ENCODE measurements at regions not wholly inside any gene's neighbourhood (a gene's known extent, or its start where the extent isn't known, plus 50 kb on each side); places are given as distances from the start of the nearest gene placed in this dataset.
"Not testable (repeated sequence)": the region's sequence is repeated elsewhere in the genome, so short reads cannot be mapped to it uniquely, and the experiment has no call there.

DNA sequence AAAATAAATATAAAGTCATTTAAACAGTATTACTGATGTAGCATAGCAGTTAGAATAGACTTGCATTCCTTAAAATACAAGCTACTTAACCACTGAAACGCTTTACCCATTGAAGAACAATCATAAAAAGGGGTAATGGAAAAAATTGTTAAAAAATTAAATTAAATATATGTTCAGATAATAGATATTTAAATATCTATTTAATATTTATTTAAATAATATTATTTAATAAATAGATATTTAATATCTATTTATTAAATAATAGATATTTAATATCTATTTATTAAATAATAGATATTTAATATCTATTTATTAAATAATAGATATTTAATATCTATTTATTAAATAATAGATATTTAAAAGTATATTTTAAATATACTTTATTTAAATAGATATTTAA is 2410.5 kb downstream of the PCDH7 start:
- DNase-seq: not testable (repeated sequence)

DNA sequence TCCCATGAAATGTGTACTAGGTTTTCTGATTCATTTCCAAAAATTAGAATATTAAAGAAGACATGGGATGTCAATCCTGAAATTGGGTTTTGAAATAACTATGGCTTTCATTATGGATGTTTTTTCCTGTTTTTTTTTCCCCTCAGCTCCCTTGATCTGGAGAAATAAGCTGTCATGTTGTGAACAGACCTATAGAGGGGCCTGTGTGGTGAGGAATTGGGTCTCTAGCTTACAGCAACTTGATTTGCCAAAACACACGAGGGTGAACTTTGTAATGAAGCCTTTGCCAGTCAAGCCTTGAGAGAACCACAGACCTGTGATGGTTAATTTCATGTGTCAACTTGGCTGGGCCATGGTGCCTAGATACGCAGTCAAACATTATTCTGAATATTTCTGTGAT is 2413.6 kb downstream of the PCDH7 start:
- no peak for DNase-seq

GRCh38 chr4:33134366-33134765 is 2414.2 kb downstream of the PCDH7 start:
- DNase-seq: peak; percentile 15

DNA sequence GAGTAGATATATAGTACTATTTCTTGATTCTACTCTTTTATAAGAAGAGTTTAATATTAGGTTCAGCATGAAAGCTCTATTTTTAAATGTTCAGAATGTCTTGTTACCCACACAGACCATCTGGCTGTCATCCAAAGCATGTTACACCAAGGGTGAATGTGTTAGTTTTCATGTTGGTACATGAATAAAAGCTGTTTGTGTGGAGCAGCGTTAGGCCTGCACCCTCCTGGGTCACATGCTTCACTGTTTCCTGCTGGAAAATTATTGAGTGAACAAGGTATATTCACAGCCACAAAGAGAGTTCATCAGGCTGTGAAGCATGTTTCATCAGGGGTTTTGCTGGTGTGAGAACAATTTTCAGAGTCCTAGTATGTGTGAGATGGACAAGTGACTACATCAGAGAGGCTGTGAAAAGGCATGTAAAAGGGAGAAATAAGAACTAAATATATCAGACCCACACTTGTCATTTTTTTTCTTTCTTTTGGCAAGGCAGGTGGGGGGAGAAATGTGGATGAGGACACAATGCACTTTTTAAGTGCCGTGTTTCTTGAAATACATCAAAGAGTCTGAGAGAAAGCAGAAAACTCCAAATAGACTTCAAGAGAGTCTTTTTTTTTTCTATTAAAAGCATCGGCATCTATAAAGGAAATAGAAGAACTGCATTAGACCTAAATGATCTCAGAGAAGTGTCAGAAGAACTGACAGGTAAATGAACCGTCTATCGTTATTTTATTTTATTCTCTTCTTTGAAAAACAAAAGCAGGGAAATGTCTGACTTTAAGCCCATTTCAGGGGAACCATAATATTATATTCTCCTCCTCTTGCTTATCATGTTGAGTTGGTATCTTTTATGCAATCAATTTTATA is 2429.7 kb downstream of the PCDH7 start:
- DNase-seq: peak; percentile 19

DNA sequence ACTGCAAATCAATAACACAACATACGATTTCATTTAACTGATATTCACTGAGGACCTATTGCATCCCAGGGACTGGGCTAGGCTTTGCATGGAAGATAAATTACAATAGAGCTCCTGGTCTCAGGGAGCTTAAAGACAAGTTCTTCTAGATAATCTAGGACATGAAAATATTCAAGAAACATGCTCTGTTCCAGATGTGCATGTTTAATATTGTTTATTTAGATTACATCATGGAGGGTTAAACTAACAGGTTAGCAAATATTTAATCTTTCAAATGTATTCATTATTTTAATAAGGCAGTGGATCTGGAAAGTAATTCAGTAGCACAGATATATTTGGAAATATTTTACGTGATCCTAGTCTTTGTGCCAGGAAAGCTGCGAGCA is 2430.3 kb downstream of the PCDH7 start:
- peak; percentile 6 for DNase-seq

DNA sequence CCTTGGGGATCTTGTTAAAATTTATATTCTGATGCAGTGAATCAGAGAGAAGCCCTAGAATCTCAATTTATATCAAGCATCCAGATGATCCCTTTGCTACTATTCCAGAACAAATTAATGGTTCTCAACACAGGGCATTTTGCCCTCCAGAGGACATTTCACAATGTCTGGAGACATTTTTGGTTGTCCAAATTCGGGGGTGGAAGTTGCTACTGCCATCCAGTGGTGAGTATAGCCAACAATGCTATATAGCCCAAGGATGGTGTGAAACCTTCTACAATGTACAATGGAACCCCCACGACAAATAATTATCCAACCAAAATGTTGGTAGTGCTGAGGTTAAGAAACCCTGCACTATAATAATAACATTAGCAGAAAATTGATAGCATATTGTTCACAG is 2440.0 kb downstream of the PCDH7 start:
- DNase-seq: peak; percentile 8

GRCh38 chr4:33161202-33161601 is 2441.0 kb downstream of the PCDH7 start:
- no peak for DNase-seq

DNA sequence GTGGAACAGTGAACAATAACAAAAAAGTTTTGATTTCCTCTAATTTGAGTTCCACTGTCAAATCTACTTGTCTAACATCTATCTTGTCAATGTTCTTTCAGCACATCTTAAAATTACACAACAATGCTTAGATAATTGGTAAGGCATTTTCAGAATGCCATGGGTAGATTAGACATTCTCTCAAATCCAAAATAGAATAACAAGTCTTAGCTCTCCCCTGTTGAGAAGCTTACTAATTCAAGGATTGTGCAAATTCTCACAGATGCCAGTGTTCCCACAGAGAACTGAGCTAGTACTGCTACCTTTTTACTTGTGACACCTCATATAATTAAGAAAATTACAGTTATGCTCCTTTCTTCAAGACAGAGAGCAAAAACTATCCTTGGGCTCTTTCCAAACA is 2442.0 kb downstream of the PCDH7 start:
- no peak for DNase-seq

DNA sequence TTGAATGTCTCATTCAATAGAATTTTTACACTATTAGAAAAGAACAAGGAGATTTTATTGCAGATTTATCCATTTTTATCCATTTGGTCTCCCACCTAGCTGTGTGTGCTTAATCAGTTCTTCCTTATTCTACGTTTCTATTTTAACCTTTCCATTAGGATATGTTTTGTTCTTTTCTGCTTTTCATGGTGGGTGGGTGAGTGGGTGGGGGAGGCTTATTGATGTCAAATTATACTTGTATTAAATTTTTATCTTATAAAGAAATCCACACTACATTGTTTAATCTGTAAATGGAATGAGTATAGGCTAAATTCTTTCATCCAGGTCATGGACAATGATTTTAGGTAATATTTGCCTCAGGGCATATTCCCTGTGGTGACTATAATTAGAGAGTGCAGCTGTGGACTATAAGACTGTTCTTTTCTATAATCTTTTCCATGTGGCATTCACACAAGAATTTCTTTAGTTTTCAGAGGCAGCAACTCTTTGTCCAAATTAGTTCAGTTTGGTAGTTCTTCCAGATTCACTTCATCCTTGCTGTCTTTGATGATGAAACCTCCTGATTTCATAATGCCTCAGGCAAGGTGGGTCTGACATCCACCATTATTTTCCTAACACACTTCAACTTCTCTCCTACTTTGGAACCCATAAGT is 2451.8 kb downstream of the PCDH7 start:
- peak; percentile 11 for DNase-seq

- DNase-seq: no peak
These were observed 2456.4 kb downstream of the PCDH7 start for GRCh38 chr4:33176566-33176965.

DNA sequence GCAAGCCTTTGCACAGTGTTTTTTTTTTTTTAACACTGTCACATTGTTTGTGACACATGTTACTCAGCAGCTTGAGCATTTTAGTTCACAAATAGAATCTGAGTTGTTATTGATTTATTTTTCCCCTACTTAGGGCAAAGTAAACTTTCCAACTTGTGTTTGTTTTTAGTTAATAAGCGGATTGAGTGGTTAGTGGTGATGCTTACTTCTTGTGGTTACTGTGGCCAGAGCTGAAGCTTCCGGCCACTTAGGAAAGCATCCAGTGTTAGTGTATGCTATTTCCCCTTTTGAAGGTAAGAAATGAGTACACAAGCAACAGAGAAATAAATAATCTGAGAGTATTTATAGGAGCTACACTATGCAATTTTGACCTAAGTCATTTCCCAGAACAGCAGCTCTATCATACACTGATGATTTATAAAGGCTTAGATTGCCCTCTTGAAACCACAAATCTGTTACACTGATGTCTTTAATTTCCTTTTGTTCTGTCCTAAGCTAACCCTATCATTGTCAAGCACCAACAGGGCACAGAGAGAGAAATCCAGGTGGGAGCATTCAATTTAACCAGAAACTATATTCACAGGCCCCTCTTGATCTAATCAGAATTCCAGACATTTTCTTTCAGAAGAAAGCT is 2464.6 kb downstream of the PCDH7 start:
- no peak for DNase-seq

GRCh38 chr4:33187035-33187434 is 2466.9 kb downstream of the PCDH7 start:
- DNase-seq: no peak

DNA sequence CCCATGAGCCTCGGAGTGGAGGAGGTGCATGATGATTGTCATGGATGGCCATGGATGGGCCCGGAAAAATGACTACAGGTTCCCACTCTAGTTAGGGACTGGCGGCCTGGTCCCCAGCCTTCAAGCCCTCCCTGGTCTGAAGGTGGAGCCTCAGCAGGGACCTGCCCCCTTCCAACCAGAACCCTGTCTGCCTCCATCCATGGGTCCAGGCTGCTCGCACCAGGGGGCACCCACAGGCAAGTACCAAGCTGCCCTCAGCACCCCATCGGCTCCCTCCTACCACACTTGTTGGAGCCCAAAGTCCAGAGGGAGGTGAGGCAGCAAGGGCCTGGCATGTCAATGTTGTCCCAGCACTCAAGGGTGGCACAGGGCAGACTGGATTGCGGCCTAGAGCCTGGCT is 2468.6 kb downstream of the PCDH7 start:
- DNase-seq: no peak

GRCh38 chr4:33189169-33189568 is 2469.0 kb downstream of the PCDH7 start:
- no peak for DNase-seq

- DNase-seq: no peak
These were observed 2472.9 kb downstream of the PCDH7 start for GRCh38 chr4:33193109-33193508.

DNA sequence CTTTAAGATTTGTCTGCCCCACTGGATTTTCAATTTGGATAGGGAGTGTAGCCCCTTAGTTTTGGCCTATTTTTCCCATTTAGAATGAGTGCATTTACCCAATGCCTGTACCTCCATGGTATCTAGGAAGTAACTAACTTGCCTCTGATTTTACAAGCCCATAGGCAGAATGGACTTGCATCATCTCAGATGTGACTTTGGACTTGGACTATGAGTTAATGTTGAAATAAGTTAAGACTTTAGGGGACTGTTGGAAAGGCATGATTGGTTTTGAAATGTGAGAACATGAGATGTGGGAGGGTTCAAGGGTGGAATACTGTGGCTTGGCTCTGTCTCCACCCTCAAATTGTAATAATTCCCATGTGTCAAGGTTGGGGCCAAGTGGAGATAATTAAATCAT is 2480.2 kb downstream of the PCDH7 start:
- DNase-seq: no peak

GRCh38 chr4:33218238-33218637 is 2498.1 kb downstream of the PCDH7 start:
- DNase-seq: peak; percentile 2

- DNase-seq: no peak
These were observed 2506.0 kb downstream of the PCDH7 start for GRCh38 chr4:33226133-33226532.

- no peak for DNase-seq
These were observed 2506.6 kb downstream of the PCDH7 start for GRCh38 chr4:33226783-33227182.

DNA sequence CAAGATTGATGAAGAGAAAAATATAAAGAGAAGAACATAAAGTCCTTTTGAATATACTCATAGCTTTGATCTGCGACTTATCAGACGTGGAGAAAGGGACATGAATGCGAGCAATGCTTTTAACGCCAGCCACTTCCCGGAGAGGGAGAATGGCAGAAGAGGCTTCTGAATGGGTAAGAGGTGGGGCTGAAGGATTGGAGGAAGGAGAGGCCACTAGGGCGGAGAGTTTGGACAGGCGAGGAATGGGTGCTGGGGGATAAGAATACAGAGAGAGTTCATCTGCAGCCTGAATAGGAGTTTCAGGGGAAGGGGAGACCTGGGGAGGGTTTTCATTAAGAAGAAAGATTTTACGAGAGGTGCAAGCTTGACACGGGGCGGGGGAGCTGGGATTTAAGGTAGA is 2534.9 kb downstream of the PCDH7 start:
- DNase-seq: no peak

- no peak for DNase-seq
These were observed 2535.3 kb downstream of the PCDH7 start for GRCh38 chr4:33255507-33255906.

DNA sequence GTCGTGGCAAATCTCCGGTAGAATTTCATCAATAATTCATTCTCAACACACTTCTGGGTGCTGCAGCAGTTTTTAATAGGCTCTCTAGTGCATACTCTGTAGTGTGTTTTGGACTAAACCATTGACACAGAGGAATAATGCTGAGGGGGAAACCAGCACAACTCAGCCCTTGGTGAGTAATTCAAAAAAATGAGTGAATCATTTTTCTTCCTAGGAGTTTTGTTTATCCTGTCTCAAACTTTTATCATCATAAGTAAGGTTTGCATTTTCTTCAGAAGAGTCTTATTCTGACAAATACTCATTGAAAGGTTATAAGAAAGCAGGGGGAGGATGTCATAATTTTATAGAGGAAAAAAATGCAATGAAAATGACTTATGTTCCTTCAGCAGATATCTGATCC is 2542.7 kb downstream of the PCDH7 start:
- DNase-seq: no peak

DNA sequence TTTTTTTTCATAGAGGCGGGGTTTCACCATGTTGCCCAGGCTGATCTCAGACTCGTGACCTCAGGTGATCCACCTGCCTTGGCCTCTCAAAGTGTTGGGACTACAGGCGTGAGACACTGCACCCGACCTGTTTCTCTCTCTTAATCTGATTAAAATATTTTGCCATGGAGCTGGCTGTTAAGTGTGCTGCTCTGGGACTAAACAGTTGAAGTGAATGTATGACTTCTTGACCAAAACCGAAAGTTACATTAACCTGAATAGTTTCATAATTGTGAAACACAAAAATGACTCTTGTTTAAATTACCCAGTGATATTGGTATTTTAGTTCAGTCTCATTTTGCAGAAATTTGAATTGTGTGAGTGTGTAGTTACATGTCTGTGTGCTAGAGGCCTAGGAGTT is 2548.6 kb downstream of the PCDH7 start:
- DNase-seq: no peak

- no peak for DNase-seq
These were observed 2550.2 kb downstream of the PCDH7 start for GRCh38 chr4:33270403-33270802.

Measured in eye (tissue), 1 donor.